ENCODE measurements at regions not wholly inside any gene's neighbourhood (a gene's known extent, or its start where the extent isn't known, plus 50 kb on each side); places are given as distances from the start of the nearest gene placed in this dataset.

DNA sequence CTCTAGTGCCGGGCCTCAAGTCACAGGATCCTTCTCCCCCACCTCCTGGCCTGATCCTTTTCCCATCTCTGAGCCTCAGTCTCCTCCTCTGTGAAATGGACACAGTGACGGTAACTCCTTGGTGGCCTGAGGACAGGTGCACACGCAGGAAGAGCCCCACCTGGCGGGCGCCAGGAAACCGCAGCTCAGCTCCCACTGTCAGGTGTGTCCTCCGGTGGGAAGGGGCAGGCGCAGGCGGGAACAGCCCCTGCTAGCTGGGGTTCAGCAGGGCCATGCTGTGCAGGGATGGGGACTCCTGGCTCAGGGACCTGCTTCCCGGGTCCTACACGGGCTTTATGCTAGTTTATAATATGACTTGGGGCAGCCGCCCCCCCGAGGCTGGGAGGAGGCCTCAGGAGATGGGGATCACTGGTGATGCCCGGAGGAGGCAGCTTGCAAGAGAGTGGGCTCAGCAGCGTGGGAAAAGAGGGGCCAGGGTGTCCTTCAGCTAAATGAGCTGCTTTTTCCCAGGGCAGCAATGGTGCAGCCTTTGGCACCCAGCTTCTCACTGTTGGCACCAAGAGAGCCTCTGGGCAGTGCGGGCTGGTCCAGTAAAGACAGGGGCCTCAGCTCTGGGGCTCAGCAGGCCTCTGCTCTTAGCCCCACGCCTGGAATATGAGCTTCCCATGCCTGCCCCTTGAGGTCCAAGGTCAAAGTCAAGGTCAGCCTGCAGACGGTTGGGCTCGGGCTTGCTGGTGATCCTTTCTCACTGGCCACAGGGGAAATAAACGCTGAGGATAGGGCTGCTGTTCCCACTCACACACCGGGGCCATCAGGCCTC lies 68.0 kb upstream of the FAM20C start:
- ChIA-PET POLR2A (ENCODE audit: partially characterized antibody) (interaction anchor here (0.6 to 2.2 kb wide), 4 partner anchors 10 to 19 kb away, joined by 3 to 7 read pairs (median 4); no protein-coding TSS in a partner anchor), CTCF (ENCODE audit: partially characterized antibody) (interaction anchor here (0.6 to 2.2 kb wide), 15 partner anchors 10 to 141 kb away, joined by 3 to 7 read pairs (median 4); no protein-coding TSS in a partner anchor)
- Histone ChIP-seq H4K91ac (replicated peaks; ENCODE audit: insufficient read length, low read length) (peak overlapping the region; percentile 72), H4K8ac (ENCODE audit: extremely low read depth, insufficient read depth, low read length) (peak overlapping the region; percentile 46), H2BK12ac (ENCODE audit: low read depth, low read length) (peak overlapping the region; percentile 55; the same call in 1 of the 2 replicates), H2BK5ac (ENCODE audit: low read depth, low read length) (no peak overlapping the region), H3K23ac (ENCODE audit: insufficient read length) (no peak overlapping the region), H3K27ac (ENCODE audit: low read depth, low read length) (no peak overlapping the region), H2AFZ (ENCODE audit: low read length) (no peak overlapping the region), H3K14ac (ENCODE audit: insufficient read length) (no peak overlapping the region), H4K5ac (ENCODE audit: insufficient read length, low read depth, low read length) (no peak overlapping the region), H3K4me2 (ENCODE audit: insufficient read depth in 1 of 2, low read depth in 2 of 2, low read length in 2 of 2) (no peak overlapping the region), H2AK5ac (ENCODE audit: low read depth, low read length) (no peak overlapping the region), H3K4me3 (ENCODE audit: extremely low read depth in 1 of 4, insufficient read depth in 2 of 4, low read depth in 3 of 4, low read length in 4 of 4) (no peak overlapping the region), H2BK120ac (replicated peaks; ENCODE audit: low read depth, low read length) (no peak overlapping the region), H3K18ac (ENCODE audit: extremely low read depth, low read length) (no peak overlapping the region), H2BK20ac (ENCODE audit: low read length) (0 out of 2 replicates have a peak overlapping the region, but pooled peaks have one; percentile 4), H3K23me2 (ENCODE audit: low read depth, low read length) (peaks cover 6% of the 10 kb centered on the region; the same call in 1 of the 2 replicates), H3K56ac (replicated peaks; ENCODE audit: insufficient read length, low read depth, low read length) (no peak overlapping the region), H3K36me3 (ENCODE audit: control insufficient read depth in 2 of 4, insufficient read depth in 4 of 4, low read length in 3 of 4) (no peaks in the 10 kb centered on the region), H3K4me1 (replicated peaks in 1 of 4; ENCODE audit: control insufficient read depth in 3 of 4, insufficient read depth in 4 of 4, low read length in 3 of 4) (peaks cover 2 to 24% (median 11%) of the 10 kb centered on the region in 4 experiments), H4K20me1 (replicated peaks in 1 of 2; ENCODE audit: control insufficient read depth in 1 of 2, insufficient read depth in 2 of 2, low read length in 2 of 2) (no peaks in the 10 kb centered on the region), H3K79me1 (ENCODE audit: low read depth, low read length) (no peaks in the 10 kb centered on the region), H2BK15ac (ENCODE audit: low read length) (no peak overlapping the region; the same call in 1 of the 2 replicates), H3K79me2 (ENCODE audit: control insufficient read depth in 1 of 2, insufficient read depth in 2 of 2, low read length in 2 of 2) (no peaks in the 10 kb centered on the region), H3K4ac (replicated peaks; ENCODE audit: insufficient read length, low read depth, low read length) (no peak overlapping the region), H3K9me3 (ENCODE audit: insufficient read depth in 2 of 2, low read depth in 1 of 2, low read length in 1 of 2) (no peaks in the 10 kb centered on the region), H3K27me3 (replicated peaks in 1 of 4; ENCODE audit: control insufficient read depth in 3 of 4, extremely low read depth in 1 of 4, insufficient read depth in 3 of 4, low read length in 3 of 4) (peaks cover 0 to 5% (median under 1%) of the 10 kb centered on the region in 4 experiments; a peak in 2 of 7 replicates), H3K9ac (replicated peaks in 1 of 4; ENCODE audit: extremely low read depth in 1 of 4, low read depth in 3 of 4, low read length in 3 of 4) (no peak overlapping the region)
- 85% methylated on average over 20 of the region's 21 CpGs; no CpG with 5 or more reads in 1 of the 2 experiments for WGBS, 2 experiments (ENCODE audit: extremely low coverage in 1 of 2, insufficient coverage in 1 of 2, insufficient read length in 1 of 2, insufficient replicate concordance in 2 of 2, low coverage in 1 of 2, low lambda C conversion rate in 2 of 2, missing lambda C conversion rate in 1 of 2)
- no peak for FAIRE-seq
- no peak for DNase-seq (ENCODE audit: low read depth in 1 of 2, low spot score in 2 of 2)
- TF ChIP-seq, protein P1, sequence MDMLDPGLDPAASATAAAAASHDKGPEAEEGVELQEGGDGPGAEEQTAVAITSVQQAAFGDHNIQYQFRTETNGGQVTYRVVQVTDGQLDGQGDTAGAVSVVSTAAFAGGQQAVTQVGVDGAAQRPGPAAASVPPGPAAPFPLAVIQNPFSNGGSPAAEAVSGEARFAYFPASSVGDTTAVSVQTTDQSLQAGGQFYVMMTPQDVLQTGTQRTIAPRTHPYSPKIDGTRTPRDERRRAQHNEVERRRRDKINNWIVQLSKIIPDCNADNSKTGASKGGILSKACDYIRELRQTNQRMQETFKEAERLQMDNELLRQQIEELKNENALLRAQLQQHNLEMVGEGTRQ (IDR thresholded peaks at IDR 0.05; ENCODE audit: low read length), result no peak
- TF ChIP-seq FOSL1 (IDR thresholded peaks at IDR 0.05; ENCODE audit: insufficient read depth, low read depth, low read length), result no peak
- no peak for TF ChIP-seq SP4 (IDR thresholded peaks at IDR 0.05; ENCODE audit: low read length)
- TF ChIP-seq KDM5A (IDR thresholded peaks at IDR 0.05; ENCODE audit: low read length), result no peak
- peak; percentile 95 for TF ChIP-seq KDM1A (IDR thresholded peaks at IDR 0.05; ENCODE audit: borderline replicate concordance, low read length)
- TF ChIP-seq YY1 (IDR thresholded peaks at IDR 0.05; ENCODE audit: low read depth, low read length), result no peak
- TF ChIP-seq, protein P2, sequence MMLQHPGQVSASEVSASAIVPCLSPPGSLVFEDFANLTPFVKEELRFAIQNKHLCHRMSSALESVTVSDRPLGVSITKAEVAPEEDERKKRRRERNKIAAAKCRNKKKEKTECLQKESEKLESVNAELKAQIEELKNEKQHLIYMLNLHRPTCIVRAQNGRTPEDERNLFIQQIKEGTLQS (IDR thresholded peaks at IDR 0.05; ENCODE audit: insufficient read depth, low read depth, low read length), result no peak
- no peak for TF ChIP-seq TBP (IDR thresholded peaks at IDR 0.05; ENCODE audit: low read depth, low read length)
- no peak for TF ChIP-seq CHD2 (IDR thresholded peaks at IDR 0.05; ENCODE audit: low read length)
- TF ChIP-seq, protein P3, sequence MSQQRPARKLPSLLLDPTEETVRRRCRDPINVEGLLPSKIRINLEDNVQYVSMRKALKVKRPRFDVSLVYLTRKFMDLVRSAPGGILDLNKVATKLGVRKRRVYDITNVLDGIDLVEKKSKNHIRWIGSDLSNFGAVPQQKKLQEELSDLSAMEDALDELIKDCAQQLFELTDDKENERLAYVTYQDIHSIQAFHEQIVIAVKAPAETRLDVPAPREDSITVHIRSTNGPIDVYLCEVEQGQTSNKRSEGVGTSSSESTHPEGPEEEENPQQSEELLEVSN (IDR thresholded peaks at IDR 0.05), result no peak

All from H1 (cell line).